A673 (cell line): ENCODE measurements at regions not wholly inside any gene's neighbourhood (a gene's known extent, or its start where the extent isn't known, plus 50 kb on each side); places are given as distances from the start of the nearest gene placed in this dataset.

Source experiments
- BruUV-seq: library from RNA; stranded (reverse); fragments of 400-500 nt; replicated peaks from 2 replicates; lab custom pipeline; 2021; lab: Mats Ljungman, UMichigan
- CTCF ChIA-PET: fragments of 300-600 bp; sonication (Branson Sonifier 250); formaldehyde crosslinking; loops from one replicate; lab custom pipeline; 2022; ENCODE audit warnings: antibody characterized with exemption; lab: Charles Lee
- POLR2A ChIA-PET: fragments of 300-600 bp; sonication (Branson Sonifier 250); formaldehyde crosslinking; loops from one replicate; lab custom pipeline; 2022; ENCODE audit warnings: antibody characterized with exemption; ENCODE audit not compliant: low non-redundant PET; lab: Charles Lee
- DNase-seq: peaks from one replicate; pipeline ENCODE4 v3.0.0-alpha.2; 2015; ENCODE audit warnings: low spot score
- H3K27ac ChIP-seq: fragments of 200-600 bp; sonication (generic); 2 replicates; pipeline ENCODE4 v1.5.1; 2016; ENCODE audit warnings: mixed run types, low read depth, mild to moderate bottlenecking, mixed read lengths, antibody characterized with exemption, low read length; ENCODE audit not compliant: poor library complexity, severe bottlenecking
- H3K27me3 ChIP-seq: fragments of 200-600 bp; sonication (generic); replicated peaks from 2 replicates; pipeline ENCODE4 v1.6.1; 2017; ENCODE audit warnings: mixed run types, low read depth, mild to moderate bottlenecking, mixed read lengths, antibody characterized with exemption, low read length; ENCODE audit not compliant: insufficient read depth, poor library complexity
- H3K36me3 ChIP-seq: fragments of 200-600 bp; sonication (generic); 2 replicates; pipeline ENCODE4 v1.6.1; 2016; ENCODE audit warnings: mixed run types, mild to moderate bottlenecking, mixed read lengths, antibody characterized with exemption, low read length; ENCODE audit not compliant: insufficient read depth, poor library complexity, severe bottlenecking
- H3K4me1 ChIP-seq: fragments of 200-600 bp; sonication (generic); 2 replicates; pipeline ENCODE4 v1.6.1; 2017; ENCODE audit warnings: mixed run types, mild to moderate bottlenecking, mixed read lengths, antibody characterized with exemption, low read length; ENCODE audit not compliant: insufficient read depth, poor library complexity, severe bottlenecking
- H3K4me3 ChIP-seq: fragments of 200-600 bp; sonication (generic); 2 replicates; pipeline ENCODE4 v1.5.1; 2016; ENCODE audit warnings: low read depth, mixed run types, mild to moderate bottlenecking, mixed read lengths, low read length; ENCODE audit not compliant: poor library complexity, severe bottlenecking
- H3K9me3 ChIP-seq: fragments of 200-600 bp; sonication (generic); 2 replicates; pipeline ENCODE4 v1.6.1; 2016; ENCODE audit warnings: mixed run types, low read depth, mild to moderate bottlenecking, mixed read lengths, antibody characterized with exemption, low read length; ENCODE audit not compliant: poor library complexity, severe bottlenecking
- EZH2 ChIP-seq: fragments of 200-600 bp; sonication (generic); IDR thresholded peaks from 2 replicates; pipeline ENCODE4 v1.6.1; 2017; ENCODE audit warnings: borderline replicate concordance, low read depth, mild to moderate bottlenecking, mixed read lengths, antibody characterized with exemption, low read length; ENCODE audit not compliant: poor library complexity, severe bottlenecking
- intact Hi-C: fragments of 100-400 bp; cut with micrococcal nuclease; formaldehyde crosslinking; loops from one replicate; pipeline ENCODE4 v1.10.0; 2022; ENCODE audit not compliant: unreplicated experiment
- TF ChIP-seq, protein P1 (sequence below): fragments of 300-800, 200-600 bp; sonication (generic); conservative IDR thresholded peaks from 2 replicates; pipeline ENCODE4 v1.5.1; 2017; ENCODE audit warnings: low read depth, mild to moderate bottlenecking, antibody characterized with exemption, low read length, moderate library complexity, mixed read lengths

DNA sequence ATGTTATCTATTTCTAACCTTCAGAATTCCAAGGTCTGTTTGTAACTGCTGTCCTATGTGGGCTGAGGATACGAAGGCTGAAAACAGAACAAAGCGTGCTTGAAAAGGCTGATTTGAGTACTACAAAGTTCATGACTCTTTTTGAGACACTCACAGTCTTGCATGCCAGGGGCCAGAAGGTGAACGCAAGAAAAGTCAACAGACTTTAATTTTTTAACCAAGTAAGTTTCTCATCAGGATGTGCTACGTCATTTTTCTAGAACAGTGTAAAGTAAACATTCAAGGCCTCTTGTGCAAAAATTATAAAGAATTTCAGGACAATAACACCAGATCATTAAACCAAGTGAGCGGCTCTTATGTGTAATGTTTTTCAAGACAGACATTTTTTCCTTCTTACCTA lies 163.5 kb downstream of the COG6 start:
- Histone ChIP-seq H3K27me3 (no peaks in the 10 kb centered on the region), H3K9me3 (no peaks in the 10 kb centered on the region), H3K36me3 (no peaks in the 10 kb centered on the region), H3K4me3 (no peak overlapping the region), H3K27ac (no peak overlapping the region), H3K4me1 (peaks cover 42% of the 10 kb centered on the region)
- CTCF ChIA-PET, result no interaction called here
- intact Hi-C loops, result loop anchor here (10.0 kb wide), 1 partner anchor 116 kb away; no protein-coding TSS in a partner anchor
- POLR2A ChIA-PET, result no interaction called here
- no peak for DNase-seq
- no peak for TF ChIP-seq EZH2
- TF ChIP-seq, protein P1, sequence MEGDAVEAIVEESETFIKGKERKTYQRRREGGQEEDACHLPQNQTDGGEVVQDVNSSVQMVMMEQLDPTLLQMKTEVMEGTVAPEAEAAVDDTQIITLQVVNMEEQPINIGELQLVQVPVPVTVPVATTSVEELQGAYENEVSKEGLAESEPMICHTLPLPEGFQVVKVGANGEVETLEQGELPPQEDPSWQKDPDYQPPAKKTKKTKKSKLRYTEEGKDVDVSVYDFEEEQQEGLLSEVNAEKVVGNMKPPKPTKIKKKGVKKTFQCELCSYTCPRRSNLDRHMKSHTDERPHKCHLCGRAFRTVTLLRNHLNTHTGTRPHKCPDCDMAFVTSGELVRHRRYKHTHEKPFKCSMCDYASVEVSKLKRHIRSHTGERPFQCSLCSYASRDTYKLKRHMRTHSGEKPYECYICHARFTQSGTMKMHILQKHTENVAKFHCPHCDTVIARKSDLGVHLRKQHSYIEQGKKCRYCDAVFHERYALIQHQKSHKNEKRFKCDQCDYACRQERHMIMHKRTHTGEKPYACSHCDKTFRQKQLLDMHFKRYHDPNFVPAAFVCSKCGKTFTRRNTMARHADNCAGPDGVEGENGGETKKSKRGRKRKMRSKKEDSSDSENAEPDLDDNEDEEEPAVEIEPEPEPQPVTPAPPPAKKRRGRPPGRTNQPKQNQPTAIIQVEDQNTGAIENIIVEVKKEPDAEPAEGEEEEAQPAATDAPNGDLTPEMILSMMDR, result no peak
- BruUV-seq, result no TSS peak

DNA sequence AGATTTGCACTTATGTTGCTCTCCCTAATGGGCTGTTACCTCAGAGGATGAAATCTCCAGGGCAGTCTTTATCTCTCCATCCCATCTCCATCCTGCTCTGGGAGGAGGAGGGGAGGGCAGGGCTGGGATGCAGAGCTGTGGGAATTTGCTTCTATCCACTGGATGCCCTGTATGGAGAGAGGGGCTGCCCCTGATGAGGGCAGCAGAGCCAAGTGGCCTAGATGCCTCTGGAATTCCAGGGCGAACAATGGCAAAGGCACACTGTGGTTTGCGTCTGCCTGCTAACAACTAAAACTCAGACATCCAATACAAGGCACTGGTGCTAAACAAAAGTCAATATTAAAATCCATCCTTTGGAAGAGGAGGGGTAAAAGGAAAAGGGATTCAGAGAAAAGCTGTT lies 165.1 kb downstream of the COG6 start:
- no peak overlapping the region for H3K27ac ChIP-seq
- TF ChIP-seq, protein P1, result no peak
- no peak for TF ChIP-seq EZH2
- CTCF ChIA-PET, result no interaction called here
- intact Hi-C loops, result no loop called here
- H3K36me3 ChIP-seq, result no peaks in the 10 kb centered on the region
- DNase-seq, result no peak
- BruUV-seq, result no TSS peak
- H3K27me3 ChIP-seq, result no peaks in the 10 kb centered on the region
- no peaks in the 10 kb centered on the region for H3K9me3 ChIP-seq
- H3K4me3 ChIP-seq, result no peak overlapping the region
- POLR2A ChIA-PET, result no interaction called here
- peaks cover 42% of the 10 kb centered on the region for H3K4me1 ChIP-seq

DNA sequence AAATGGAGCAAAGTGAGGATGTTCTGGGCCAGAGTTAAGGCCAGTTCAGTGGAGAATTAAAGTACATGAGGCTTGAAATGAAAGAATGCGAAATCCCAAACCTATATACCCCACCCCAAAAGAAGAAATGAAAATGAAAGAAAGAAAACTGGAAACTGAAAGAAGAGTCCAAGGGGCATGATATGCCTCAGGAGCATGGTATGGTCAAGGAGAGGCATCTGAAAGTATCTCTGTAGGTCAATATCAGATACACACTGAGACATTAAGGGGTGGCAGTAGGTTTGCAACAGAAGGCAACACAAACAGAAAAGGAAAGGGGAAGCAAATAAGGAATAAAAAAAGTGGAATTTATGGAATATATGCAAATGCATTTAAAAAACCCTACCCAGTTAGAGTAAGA lies 166.5 kb downstream of the COG6 start:
- BruUV-seq, result no TSS peak
- no peaks in the 10 kb centered on the region for H3K27me3 ChIP-seq
- H3K27ac ChIP-seq, result no peak overlapping the region
- POLR2A ChIA-PET, result no interaction called here
- no peak for DNase-seq
- H3K4me3 ChIP-seq, result no peak overlapping the region
- H3K9me3 ChIP-seq, result no peaks in the 10 kb centered on the region
- intact Hi-C loops, result no loop called here
- H3K36me3 ChIP-seq, result no peaks in the 10 kb centered on the region
- peaks cover 40% of the 10 kb centered on the region for H3K4me1 ChIP-seq
- CTCF ChIA-PET, result no interaction called here
- TF ChIP-seq EZH2, result no peak
- TF ChIP-seq, protein P1, result no peak
